ENCODE measurements at regions not wholly inside any gene's neighbourhood (a gene's known extent, or its start where the extent isn't known, plus 50 kb on each side); places are given as distances from the start of the nearest gene placed in this dataset.
"Not testable (repeated sequence)": the region's sequence is repeated elsewhere in the genome, so short reads cannot be mapped to it uniquely, and the experiment has no call there.

GRCh38 chr15:31696509-31696908 is 333.8 kb upstream of the CHRNA7 start:
- H3K4me1 Mint-ChIP-seq (ENCODE audit: low read depth, unreplicated experiment); H3K4me3 Mint-ChIP-seq (ENCODE audit: low read depth, unreplicated experiment); H3K36me3 Mint-ChIP-seq (ENCODE audit: insufficient read depth, unreplicated experiment); H3K27me3 Mint-ChIP-seq (ENCODE audit: unreplicated experiment); DNase-seq; H3K27ac Mint-ChIP-seq (ENCODE audit: unreplicated experiment); intact Hi-C loops (cut with micrococcal nuclease; ENCODE audit: unreplicated experiment); BruUV-seq (replicated peaks); H3K9me3 Mint-ChIP-seq (ENCODE audit: low read depth, unreplicated experiment); CTCF ChIA-PET: not testable (repeated sequence)

GRCh38 chr15:31705076-31705678 is 325.1 kb upstream of the CHRNA7 start:
- intact Hi-C loops (cut with micrococcal nuclease; ENCODE audit: unreplicated experiment); DNase-seq; H3K27me3 Mint-ChIP-seq (ENCODE audit: unreplicated experiment); H3K4me1 Mint-ChIP-seq (ENCODE audit: low read depth, unreplicated experiment); H3K9me3 Mint-ChIP-seq (ENCODE audit: low read depth, unreplicated experiment); BruUV-seq (replicated peaks); H3K27ac Mint-ChIP-seq (ENCODE audit: unreplicated experiment); H3K4me3 Mint-ChIP-seq (ENCODE audit: low read depth, unreplicated experiment); H3K36me3 Mint-ChIP-seq (ENCODE audit: insufficient read depth, unreplicated experiment); CTCF ChIA-PET: not testable (repeated sequence)

- H3K4me3 Mint-ChIP-seq (ENCODE audit: low read depth, unreplicated experiment); H3K27me3 Mint-ChIP-seq (ENCODE audit: unreplicated experiment); H3K36me3 Mint-ChIP-seq (ENCODE audit: insufficient read depth, unreplicated experiment); CTCF ChIA-PET; H3K4me1 Mint-ChIP-seq (ENCODE audit: low read depth, unreplicated experiment); H3K27ac Mint-ChIP-seq (ENCODE audit: unreplicated experiment); DNase-seq; BruUV-seq (replicated peaks); H3K9me3 Mint-ChIP-seq (ENCODE audit: low read depth, unreplicated experiment); intact Hi-C loops (cut with micrococcal nuclease; ENCODE audit: unreplicated experiment): not testable (repeated sequence)
Measured at GRCh38 chr15:31707944-31708702, 322.2 kb upstream of the CHRNA7 start.

GRCh38 chr15:31708703-31709327 is 321.5 kb upstream of the CHRNA7 start:
- DNase-seq; H3K27ac Mint-ChIP-seq (ENCODE audit: unreplicated experiment); H3K4me1 Mint-ChIP-seq (ENCODE audit: low read depth, unreplicated experiment); H3K4me3 Mint-ChIP-seq (ENCODE audit: low read depth, unreplicated experiment); H3K27me3 Mint-ChIP-seq (ENCODE audit: unreplicated experiment); BruUV-seq (replicated peaks); H3K36me3 Mint-ChIP-seq (ENCODE audit: insufficient read depth, unreplicated experiment); H3K9me3 Mint-ChIP-seq (ENCODE audit: low read depth, unreplicated experiment); intact Hi-C loops (cut with micrococcal nuclease; ENCODE audit: unreplicated experiment); CTCF ChIA-PET: not testable (repeated sequence)

- intact Hi-C loops (cut with micrococcal nuclease; ENCODE audit: unreplicated experiment); H3K27ac Mint-ChIP-seq (ENCODE audit: unreplicated experiment); H3K36me3 Mint-ChIP-seq (ENCODE audit: insufficient read depth, unreplicated experiment); H3K4me3 Mint-ChIP-seq (ENCODE audit: low read depth, unreplicated experiment); H3K9me3 Mint-ChIP-seq (ENCODE audit: low read depth, unreplicated experiment); DNase-seq; H3K27me3 Mint-ChIP-seq (ENCODE audit: unreplicated experiment); BruUV-seq (replicated peaks); H3K4me1 Mint-ChIP-seq (ENCODE audit: low read depth, unreplicated experiment); CTCF ChIA-PET: not testable (repeated sequence)
Measured at GRCh38 chr15:31709479-31709878, 320.8 kb upstream of the CHRNA7 start.

GRCh38 chr15:31710806-31711205 is 319.5 kb upstream of the CHRNA7 start:
- H3K27ac Mint-ChIP-seq (ENCODE audit: unreplicated experiment); H3K27me3 Mint-ChIP-seq (ENCODE audit: unreplicated experiment); H3K9me3 Mint-ChIP-seq (ENCODE audit: low read depth, unreplicated experiment); CTCF ChIA-PET; BruUV-seq (replicated peaks); DNase-seq; H3K4me1 Mint-ChIP-seq (ENCODE audit: low read depth, unreplicated experiment); H3K4me3 Mint-ChIP-seq (ENCODE audit: low read depth, unreplicated experiment); H3K36me3 Mint-ChIP-seq (ENCODE audit: insufficient read depth, unreplicated experiment); intact Hi-C loops (cut with micrococcal nuclease; ENCODE audit: unreplicated experiment): not testable (repeated sequence)

GRCh38 chr15:31715208-31715607 is 315.1 kb upstream of the CHRNA7 start:
- H3K9me3 Mint-ChIP-seq (ENCODE audit: low read depth, unreplicated experiment); intact Hi-C loops (cut with micrococcal nuclease; ENCODE audit: unreplicated experiment); H3K36me3 Mint-ChIP-seq (ENCODE audit: insufficient read depth, unreplicated experiment); BruUV-seq (replicated peaks); H3K4me1 Mint-ChIP-seq (ENCODE audit: low read depth, unreplicated experiment); CTCF ChIA-PET; H3K27ac Mint-ChIP-seq (ENCODE audit: unreplicated experiment); H3K4me3 Mint-ChIP-seq (ENCODE audit: low read depth, unreplicated experiment); DNase-seq; H3K27me3 Mint-ChIP-seq (ENCODE audit: unreplicated experiment): not testable (repeated sequence)

GRCh38 chr15:31718625-31719024 is 311.7 kb upstream of the CHRNA7 start:
- DNase-seq; BruUV-seq (replicated peaks); H3K36me3 Mint-ChIP-seq (ENCODE audit: insufficient read depth, unreplicated experiment); H3K4me1 Mint-ChIP-seq (ENCODE audit: low read depth, unreplicated experiment); H3K4me3 Mint-ChIP-seq (ENCODE audit: low read depth, unreplicated experiment); CTCF ChIA-PET; intact Hi-C loops (cut with micrococcal nuclease; ENCODE audit: unreplicated experiment); H3K27ac Mint-ChIP-seq (ENCODE audit: unreplicated experiment); H3K27me3 Mint-ChIP-seq (ENCODE audit: unreplicated experiment); H3K9me3 Mint-ChIP-seq (ENCODE audit: low read depth, unreplicated experiment): not testable (repeated sequence)

GRCh38 chr15:31719396-31720022 is 310.8 kb upstream of the CHRNA7 start:
- H3K4me1 Mint-ChIP-seq (ENCODE audit: low read depth, unreplicated experiment); H3K27me3 Mint-ChIP-seq (ENCODE audit: unreplicated experiment); H3K27ac Mint-ChIP-seq (ENCODE audit: unreplicated experiment); H3K4me3 Mint-ChIP-seq (ENCODE audit: low read depth, unreplicated experiment); DNase-seq; CTCF ChIA-PET; BruUV-seq (replicated peaks); H3K9me3 Mint-ChIP-seq (ENCODE audit: low read depth, unreplicated experiment); intact Hi-C loops (cut with micrococcal nuclease; ENCODE audit: unreplicated experiment); H3K36me3 Mint-ChIP-seq (ENCODE audit: insufficient read depth, unreplicated experiment): not testable (repeated sequence)

GRCh38 chr15:31723019-31723418 is 307.3 kb upstream of the CHRNA7 start:
- CTCF ChIA-PET; H3K9me3 Mint-ChIP-seq (ENCODE audit: low read depth, unreplicated experiment); BruUV-seq (replicated peaks); H3K27me3 Mint-ChIP-seq (ENCODE audit: unreplicated experiment); DNase-seq; H3K36me3 Mint-ChIP-seq (ENCODE audit: insufficient read depth, unreplicated experiment); H3K4me1 Mint-ChIP-seq (ENCODE audit: low read depth, unreplicated experiment); H3K27ac Mint-ChIP-seq (ENCODE audit: unreplicated experiment); H3K4me3 Mint-ChIP-seq (ENCODE audit: low read depth, unreplicated experiment); intact Hi-C loops (cut with micrococcal nuclease; ENCODE audit: unreplicated experiment): not testable (repeated sequence)

Data from Calu3 (cell line).